Body of pancreas (tissue), 4 donors: ENCODE measurements at regions not wholly inside any gene's neighbourhood (a gene's known extent, or its start where the extent isn't known, plus 50 kb on each side); places are given as distances from the start of the nearest gene placed in this dataset.

ENCODE experiments used
- POLR2A ChIP-seq, 3 donors: fragments of 450-650 bp; IDR thresholded peaks; one replicate each; pipeline ENCODE4 v1.6.1; 2016; ENCODE audit warnings: antibody characterized with exemption in 3 of 3, mild to moderate bottlenecking in 2 of 3
- TF ChIP-seq, protein P1 (sequence below), 7 experiments: fragments of 450-650 bp in 4 of 7; fragments of 200-600 bp in 3 of 7; sonication (generic) in 3 of 7; IDR thresholded peaks; one replicate each; pipeline ENCODE4 v1.5.1; 2016 to 2019; ENCODE audit warnings: antibody characterized with exemption in 7 of 7

DNA sequence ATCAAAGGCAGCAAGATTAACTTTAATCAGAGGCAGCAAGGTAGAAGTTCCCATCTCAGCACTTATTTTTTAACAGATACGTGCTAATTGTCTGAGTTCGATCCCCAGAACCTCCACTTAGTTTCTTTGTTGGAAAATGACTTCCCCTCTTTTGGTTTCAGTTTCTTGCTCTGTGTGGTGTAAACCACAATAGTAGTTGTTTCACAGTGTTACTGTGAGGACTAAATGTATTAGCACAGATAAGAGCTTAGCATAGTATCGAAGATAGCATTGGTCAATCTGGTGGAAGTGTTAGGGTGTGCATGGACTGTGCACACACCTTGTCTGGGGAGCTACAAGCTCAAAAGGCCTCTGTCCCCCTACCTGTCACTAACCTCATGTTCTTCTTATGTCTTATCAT lies 988.3 kb upstream of the GYPC start:
- TF ChIP-seq, protein P1, sequence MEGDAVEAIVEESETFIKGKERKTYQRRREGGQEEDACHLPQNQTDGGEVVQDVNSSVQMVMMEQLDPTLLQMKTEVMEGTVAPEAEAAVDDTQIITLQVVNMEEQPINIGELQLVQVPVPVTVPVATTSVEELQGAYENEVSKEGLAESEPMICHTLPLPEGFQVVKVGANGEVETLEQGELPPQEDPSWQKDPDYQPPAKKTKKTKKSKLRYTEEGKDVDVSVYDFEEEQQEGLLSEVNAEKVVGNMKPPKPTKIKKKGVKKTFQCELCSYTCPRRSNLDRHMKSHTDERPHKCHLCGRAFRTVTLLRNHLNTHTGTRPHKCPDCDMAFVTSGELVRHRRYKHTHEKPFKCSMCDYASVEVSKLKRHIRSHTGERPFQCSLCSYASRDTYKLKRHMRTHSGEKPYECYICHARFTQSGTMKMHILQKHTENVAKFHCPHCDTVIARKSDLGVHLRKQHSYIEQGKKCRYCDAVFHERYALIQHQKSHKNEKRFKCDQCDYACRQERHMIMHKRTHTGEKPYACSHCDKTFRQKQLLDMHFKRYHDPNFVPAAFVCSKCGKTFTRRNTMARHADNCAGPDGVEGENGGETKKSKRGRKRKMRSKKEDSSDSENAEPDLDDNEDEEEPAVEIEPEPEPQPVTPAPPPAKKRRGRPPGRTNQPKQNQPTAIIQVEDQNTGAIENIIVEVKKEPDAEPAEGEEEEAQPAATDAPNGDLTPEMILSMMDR (IDR thresholded peaks at IDR 0.05), result no peak
- no peak for TF ChIP-seq POLR2A (IDR thresholded peaks at IDR 0.05)
